Common myeloid progenitor, CD34-positive (primary cell): ENCODE measurements at regions not wholly inside any gene's neighbourhood (a gene's known extent, or its start where the extent isn't known, plus 50 kb on each side); places are given as distances from the start of the nearest gene placed in this dataset.
"Not testable (repeated sequence)": the region's sequence is repeated elsewhere in the genome, so short reads cannot be mapped to it uniquely, and the experiment has no call there.

ENCODE experiments used
- CTCF ChIA-PET: fragments of 350-600 bp; sonication (Branson Sonifier 250); formaldehyde crosslinking; loops from one replicate; lab custom pipeline; 2021; ENCODE audit warnings: antibody characterized with exemption; lab: Charles Lee
- POLR2A ChIA-PET: fragments of 350-600 bp; sonication (Branson Sonifier 250); formaldehyde crosslinking; loops from one replicate; lab custom pipeline; 2021; ENCODE audit warnings: antibody characterized with exemption; lab: Charles Lee
- DNase-seq, 3 donors: peaks; one replicate each; pipeline versions ENCODE4 v3.0.0 to v3.0.0-alpha.2; 2013
- H3K27ac ChIP-seq, 2 experiments: 1 replicate in 1 of 2; 2 replicates in 1 of 2; pipeline ENCODE4 v1.7.0; 2013; ENCODE audit warnings: inconsistent platforms in 2 of 2, low read length in 2 of 2, mild to moderate bottlenecking in 2 of 2, low read depth in 1 of 2, moderate library complexity in 1 of 2; ENCODE audit not compliant: severe bottlenecking in 2 of 2, insufficient read depth in 1 of 2, poor library complexity in 1 of 2
- H3K27me3 ChIP-seq, 5 experiments: replicated peaks in 2 of 5; 1 replicate in 3 of 5; 2 replicates in 2 of 5; pipeline versions ENCODE4 v1.6.1 to v1.7.0; 2013; ENCODE audit warnings: low read length in 4 of 5, mild to moderate bottlenecking in 2 of 5, moderate library complexity in 2 of 5, inconsistent platforms in 1 of 5; ENCODE audit not compliant: insufficient read depth in 5 of 5, control insufficient read depth in 4 of 5
- H3K36me3 ChIP-seq, 4 experiments: 1 replicate in 2 of 4; 2 replicates in 2 of 4; pipeline versions ENCODE4 v1.6.1 to v1.7.0; 2013; ENCODE audit warnings: low read length in 3 of 4, control low read depth in 1 of 4, mild to moderate bottlenecking in 1 of 4; ENCODE audit not compliant: control insufficient read depth in 4 of 4, insufficient read depth in 4 of 4
- H3K4me1 ChIP-seq, 4 experiments: 1 replicate in 3 of 4; 2 replicates in 1 of 4; pipeline versions ENCODE4 v1.6.1 to v1.7.1; 2013; ENCODE audit warnings: low read length in 3 of 4, mild to moderate bottlenecking in 3 of 4, control low read depth in 1 of 4, inconsistent platforms in 1 of 4, moderate library complexity in 1 of 4; ENCODE audit not compliant: control insufficient read depth in 4 of 4, insufficient read depth in 4 of 4; ENCODE audit errors: control extremely low read depth in 1 of 4
- H3K4me3 ChIP-seq, 7 experiments: 1 replicate in 4 of 7; 2 replicates in 3 of 7; pipeline versions ENCODE4 v1.5.1 to v1.7.0; 2013; ENCODE audit warnings: mild to moderate bottlenecking in 7 of 7, low read length in 6 of 7, moderate library complexity in 6 of 7, inconsistent platforms in 2 of 7, low read depth in 2 of 7, control low read depth in 1 of 7; ENCODE audit not compliant: insufficient read depth in 4 of 7, control insufficient read depth in 1 of 7; ENCODE audit errors: extremely low read depth in 1 of 7
- H3K9me3 ChIP-seq, 5 experiments: 1 replicate in 4 of 5; 2 replicates in 1 of 5; pipeline versions ENCODE4 v1.6.1 to v1.7.1; 2013; ENCODE audit warnings: low read length in 4 of 5, mild to moderate bottlenecking in 2 of 5, inconsistent platforms in 1 of 5, low read depth in 1 of 5, moderate library complexity in 1 of 5; ENCODE audit not compliant: control insufficient read depth in 4 of 5, insufficient read depth in 2 of 5; ENCODE audit errors: control extremely low read depth in 1 of 5
- WGBS: methylation state at CpG from one replicate; pipeline ENCODE4 v1.1.5; 2013; ENCODE audit not compliant: insufficient coverage; 5-methylcytosine and 5-hydroxymethylcytosine counted together

DNA sequence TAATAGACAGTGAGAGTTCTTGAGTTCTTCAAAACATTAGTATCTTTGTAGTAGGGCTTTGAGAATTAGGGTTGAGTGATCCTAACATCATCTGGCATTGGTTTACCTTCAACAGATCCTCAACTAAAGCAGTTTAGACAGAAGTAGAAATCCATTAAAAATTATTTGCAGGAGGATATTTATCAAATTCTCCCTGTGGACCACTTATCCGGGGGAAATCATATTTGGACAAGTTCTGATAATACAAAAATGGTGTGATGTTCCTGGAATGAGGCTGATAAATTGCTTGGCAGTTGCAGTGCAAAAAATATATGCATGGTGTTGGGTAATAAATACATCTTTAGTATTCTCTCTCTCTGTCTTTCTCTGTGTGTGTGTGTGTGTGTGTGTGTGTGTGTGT is 115.1 kb upstream of the CHODL start:
- H3K27ac ChIP-seq: no peak overlapping the region
- WGBS: no CpG with 5 or more reads among the region's 1 CpG
- POLR2A ChIA-PET: no interaction called here
- H3K4me1 ChIP-seq: no peaks in the 10 kb centered on the region
- CTCF ChIA-PET: no interaction called here
- no peak overlapping the region for H3K4me3 ChIP-seq
- DNase-seq: no peak
- no peaks in the 10 kb centered on the region for H3K36me3 ChIP-seq
- H3K9me3 ChIP-seq: no peaks in the 10 kb centered on the region
- H3K27me3 ChIP-seq: no peaks in the 10 kb centered on the region

DNA sequence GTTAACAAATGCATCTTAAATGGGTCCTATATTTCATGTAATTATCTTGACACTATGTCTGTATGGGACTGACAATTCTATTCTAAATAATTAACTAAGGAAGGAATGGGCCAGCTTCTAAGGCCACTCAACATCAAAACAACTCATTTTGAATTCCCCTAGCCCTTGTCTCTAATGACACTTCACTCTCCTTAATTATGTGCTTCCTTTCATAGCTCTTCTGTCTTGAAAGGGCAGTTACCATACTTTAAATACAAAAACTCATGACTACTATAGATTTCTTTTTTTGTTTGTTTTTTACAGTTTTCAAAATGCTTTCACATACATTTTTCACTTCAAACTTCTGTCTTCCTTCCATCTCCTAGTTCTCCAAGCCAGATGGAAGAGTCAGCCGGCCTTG is 126.1 kb upstream of the CHODL start:
- CTCF ChIA-PET: no interaction called here
- H3K9me3 ChIP-seq: no peaks in the 10 kb centered on the region
- no peak for DNase-seq
- no peaks in the 10 kb centered on the region for H3K4me1 ChIP-seq
- H3K4me3 ChIP-seq: no peak overlapping the region
- no peaks in the 10 kb centered on the region for H3K27me3 ChIP-seq
- POLR2A ChIA-PET: no interaction called here
- WGBS: 100% methylated on average over 1 of the region's 1 CpG
- H3K36me3 ChIP-seq: no peaks in the 10 kb centered on the region
- H3K27ac ChIP-seq: no peak overlapping the region

GRCh38 chr21:18117176-18117575 is 127.5 kb upstream of the CHODL start:
- CTCF ChIA-PET: no interaction called here
- 86% methylated on average over 1 of the region's 1 CpG for WGBS
- H3K4me1 ChIP-seq: no peaks in the 10 kb centered on the region
- H3K27ac ChIP-seq: no peak overlapping the region
- no peak overlapping the region for H3K4me3 ChIP-seq
- POLR2A ChIA-PET: no interaction called here
- no peaks in the 10 kb centered on the region for H3K36me3 ChIP-seq
- no peaks in the 10 kb centered on the region for H3K9me3 ChIP-seq
- H3K27me3 ChIP-seq: no peaks in the 10 kb centered on the region
- DNase-seq: no peak

- no peak for DNase-seq
- POLR2A ChIA-PET: no interaction called here
- CTCF ChIA-PET: no interaction called here
- Histone ChIP-seq H3K36me3 (no peaks in the 10 kb centered on the region), H3K9me3 (no peaks in the 10 kb centered on the region), H3K4me1 (no peaks in the 10 kb centered on the region), H3K27ac (no peak overlapping the region), H3K4me3 (no peak overlapping the region), H3K27me3 (no peaks in the 10 kb centered on the region)
- WGBS: 92% methylated on average over 1 of the region's 1 CpG
Measured at GRCh38 chr21:18114810-18115209, 129.8 kb upstream of the CHODL start.

GRCh38 chr21:18104802-18105201 is 139.8 kb upstream of the CHODL start:
- POLR2A ChIA-PET: no interaction called here
- CTCF ChIA-PET: no interaction called here
- Histone ChIP-seq H3K36me3 (no peaks in the 10 kb centered on the region), H3K4me3 (no peak overlapping the region), H3K27ac (no peak overlapping the region), H3K4me1 (no peaks in the 10 kb centered on the region), H3K9me3 (no peaks in the 10 kb centered on the region), H3K27me3 (no peaks in the 10 kb centered on the region)
- DNase-seq: no peak

GRCh38 chr21:18096413-18096812 is 148.2 kb upstream of the CHODL start:
- H3K27me3 ChIP-seq, H3K36me3 ChIP-seq, H3K27ac ChIP-seq, DNase-seq, CTCF ChIA-PET, H3K4me1 ChIP-seq, POLR2A ChIA-PET, H3K4me3 ChIP-seq: not testable (repeated sequence)
- WGBS: 43% methylated on average over 1 of the region's 2 CpGs
- peaks cover 0 to 26% (median 5%) of the 10 kb centered on the region in 5 experiments for H3K9me3 ChIP-seq

DNA sequence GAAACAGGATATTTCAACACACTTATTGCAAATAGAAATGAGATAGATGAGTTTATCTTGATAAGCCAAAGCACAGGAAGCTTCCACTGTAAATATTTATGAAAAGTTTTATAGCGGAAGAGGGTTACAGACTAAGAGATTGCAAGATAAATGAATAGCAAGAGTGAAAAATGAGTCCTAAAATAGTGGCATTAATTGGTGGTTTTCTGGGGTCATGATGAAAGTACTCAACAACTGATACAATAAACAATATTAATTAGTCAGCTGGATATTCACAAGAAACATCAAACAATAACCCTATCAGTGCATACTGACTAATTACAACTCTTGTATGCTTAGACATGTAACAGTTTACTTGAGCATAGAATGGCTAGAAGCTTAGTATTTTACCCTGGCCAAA is 154.8 kb upstream of the CHODL start:
- Histone ChIP-seq H3K9me3 (peaks cover 0 to 18% (median 2%) of the 10 kb centered on the region in 5 experiments), H3K27me3 (no peaks in the 10 kb centered on the region), H3K4me3 (no peak overlapping the region), H3K4me1 (peaks cover 0 to 16% (median 6%) of the 10 kb centered on the region in 4 experiments), H3K27ac (no peak overlapping the region), H3K36me3 (no peaks in the 10 kb centered on the region)
- POLR2A ChIA-PET: no interaction called here
- 25% methylated on average over 1 of the region's 1 CpG for WGBS
- peak in 2 of 3 donors; percentile 1 to 13 for DNase-seq
- CTCF ChIA-PET: interaction anchor here (1.1 kb wide), 1 partner anchor 23 kb away, joined by 3 read pairs; no protein-coding TSS in a partner anchor
